Retina (tissue), 1 donor: ENCODE measurements at regions not wholly inside any gene's neighbourhood (a gene's known extent, or its start where the extent isn't known, plus 50 kb on each side); places are given as distances from the start of the nearest gene placed in this dataset.
A peak's percentile ranks its signal among the peaks of the same experiment; 100 is the strongest.
"Not testable (repeated sequence)": the region's sequence is repeated elsewhere in the genome, so short reads cannot be mapped to it uniquely, and the experiment has no call there.

Experiments used
- DNase-seq: peaks from one replicate; pipeline ENCODE4 v3.0.0-alpha.2; 2016

DNA sequence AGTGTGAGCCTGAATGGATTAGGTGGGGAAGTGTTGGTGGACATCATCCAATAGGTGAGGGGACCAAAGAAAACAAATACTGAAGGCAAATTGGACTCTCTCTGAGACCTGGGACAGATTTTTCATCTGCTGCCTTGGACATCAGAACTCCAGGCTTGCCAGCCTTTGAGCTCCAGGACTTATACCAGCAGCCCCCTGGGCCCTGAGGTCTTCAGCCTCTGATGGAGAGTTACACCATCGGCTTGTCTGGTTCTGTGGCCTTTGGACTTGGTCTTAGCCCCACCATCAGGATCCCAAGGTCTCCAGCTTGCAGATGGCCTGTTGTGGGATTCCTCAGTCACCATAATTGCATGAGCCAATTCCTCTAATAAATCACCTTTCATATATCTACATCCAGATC, 80.8 kb upstream of the SLC8A3 start:
- DNase-seq, result no peak

GRCh38 chr14:70268760-70269159, 80.0 kb upstream of the SLC8A3 start:
- no peak for DNase-seq

GRCh38 chr14:70266157-70266556, 77.4 kb upstream of the SLC8A3 start:
- DNase-seq, result no peak

GRCh38 chr14:70265422-70265821, 76.7 kb upstream of the SLC8A3 start:
- no peak for DNase-seq

DNA sequence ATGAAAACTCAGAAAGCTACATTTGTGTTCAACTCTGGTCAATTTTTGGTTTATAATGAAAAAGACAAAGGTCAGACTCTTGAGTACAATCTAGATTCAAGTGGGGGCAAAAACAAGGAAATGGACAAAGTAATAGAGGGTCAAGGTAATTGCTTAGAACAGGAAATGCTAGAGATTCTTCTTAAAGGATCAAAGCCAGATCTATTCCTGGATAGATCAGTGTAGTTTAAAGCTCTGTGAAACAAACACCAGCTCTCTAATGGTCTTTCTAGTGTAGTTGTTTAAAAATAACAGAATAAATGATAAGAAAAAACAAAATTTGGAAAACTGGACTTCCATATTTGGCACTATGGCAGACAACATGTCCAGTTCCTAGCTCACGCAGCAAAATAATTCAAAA, 70.7 kb upstream of the SLC8A3 start:
- no peak for DNase-seq

GRCh38 chr14:70257526-70257925, 68.8 kb upstream of the SLC8A3 start:
- no peak for DNase-seq

DNA sequence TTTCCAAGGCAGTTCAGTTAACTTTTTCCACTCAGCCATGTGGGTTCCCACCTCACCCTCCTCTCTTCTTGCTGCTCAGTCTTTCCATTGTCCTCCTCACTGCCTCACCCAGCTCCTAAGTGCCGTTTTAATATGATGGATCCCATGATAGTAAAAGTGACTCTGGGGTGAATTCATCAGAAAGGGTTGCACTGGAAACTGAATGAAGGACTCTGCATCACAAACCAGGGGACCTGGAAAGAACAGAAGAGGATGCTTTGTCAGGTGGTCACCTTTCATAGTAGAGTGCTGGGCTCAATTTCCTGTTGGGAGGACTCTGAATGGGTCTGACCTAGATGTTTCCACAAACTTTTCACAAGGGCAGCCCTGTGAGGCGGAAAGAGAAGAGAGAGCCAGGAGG, 67.8 kb upstream of the SLC8A3 start:
- DNase-seq, result no peak

- DNase-seq, result peak; percentile 60
Measured at GRCh38 chr14:70255071-70256057, 66.6 kb upstream of the SLC8A3 start.

GRCh38 chr14:70254476-70254961, 65.8 kb upstream of the SLC8A3 start:
- DNase-seq, result peak; percentile 80

- DNase-seq, result not testable (repeated sequence)
Measured at GRCh38 chr14:70253547-70253946, 64.8 kb upstream of the SLC8A3 start.

GRCh38 chr14:70245026-70245425, 56.3 kb upstream of the SLC8A3 start:
- DNase-seq, result no peak

DNA sequence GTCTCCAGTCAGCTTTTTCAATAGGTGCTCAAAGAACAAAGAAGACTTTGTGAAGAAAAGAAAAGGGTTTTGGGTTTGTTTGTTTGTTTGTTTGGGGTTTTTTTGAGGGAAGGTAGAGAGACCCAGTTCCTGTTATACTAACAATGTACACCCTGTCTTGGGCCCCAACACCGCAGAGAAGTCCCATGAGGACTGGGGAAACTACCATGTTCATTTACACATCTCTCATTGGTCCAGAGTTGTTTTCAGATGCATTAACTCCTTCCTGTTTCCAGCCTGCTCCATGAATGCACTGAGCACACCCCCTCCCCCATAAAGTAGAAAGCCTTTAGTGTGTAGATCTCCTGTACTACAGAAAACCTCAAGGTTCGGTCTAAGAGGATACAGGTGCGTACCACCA, 51.1 kb upstream of the SLC8A3 start:
- DNase-seq, result no peak

DNA sequence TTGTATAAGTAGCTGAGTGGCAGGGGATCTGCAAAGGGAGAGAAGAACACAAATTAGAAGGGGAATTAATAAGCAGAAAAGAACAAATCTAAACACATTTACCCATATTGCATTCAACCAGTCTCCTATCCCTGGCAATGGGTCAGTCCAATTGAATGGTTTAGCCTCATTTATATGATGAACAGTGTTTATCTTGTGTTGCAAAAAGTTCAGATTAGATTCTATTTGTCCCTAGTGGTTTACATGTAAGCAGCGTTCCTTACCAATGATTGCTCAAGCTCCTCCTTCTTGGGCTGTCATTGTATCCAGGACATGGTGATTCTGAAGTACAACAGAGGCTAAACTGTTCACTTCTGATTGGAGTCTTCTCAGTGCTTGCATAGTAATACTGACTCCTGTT, 49.9 kb upstream of the SLC8A3 start:
- DNase-seq, result not testable (repeated sequence)
